SU-DHL-6 (cell line): ENCODE measurements at regions not wholly inside any gene's neighbourhood (a gene's known extent, or its start where the extent isn't known, plus 50 kb on each side); places are given as distances from the start of the nearest gene placed in this dataset.

Experiments
- CTCF ChIP-seq: fragments of 200-600 bp; sonication (generic); IDR thresholded peaks from one replicate; pipeline ENCODE4 v1.5.1; 2017; ENCODE audit warnings: antibody characterized with exemption, mild to moderate bottlenecking, low read length, moderate library complexity; ENCODE audit not compliant: insufficient read depth, poor library complexity, severe bottlenecking
- EZH2phosphoT487 ChIP-seq: fragments of 200-600 bp; sonication (generic), shearing (Covaris generic); conservative IDR thresholded peaks from 2 replicates; pipeline ENCODE4 v1.6.1; 2018; ENCODE audit warnings: mild to moderate bottlenecking, antibody characterized with exemption, low read length, moderate library complexity, mixed read lengths

GRCh38 chr3:163266731-163267130 is 1770.1 kb downstream of the OTOL1 start:
- TF ChIP-seq EZH2phosphoT487 (no peak), CTCF (no peak)
